A549 (cell line): ENCODE measurements at regions not wholly inside any gene's neighbourhood (a gene's known extent, or its start where the extent isn't known, plus 50 kb on each side); places are given as distances from the start of the nearest gene placed in this dataset.

Source experiments
- CBX2 ChIP-seq: fragments of 200-600 bp; sonication (generic); IDR thresholded peaks from 2 replicates; pipeline ENCODE4 v1.6.1; 2016; ENCODE audit warnings: low read depth, mild to moderate bottlenecking, borderline replicate concordance
- CHD2 ChIP-seq: fragments of 150-350 bp; IDR thresholded peaks from 2 replicates; pipeline ENCODE4 v1.6.1; 2014; ENCODE audit warnings: low read length; ENCODE audit not compliant: partially characterized antibody
- CTCF ChIP-seq: fragments of >200 bp; sonication (Bioruptor Twin); formaldehyde crosslinking; IDR thresholded peaks from 3 replicates; pipeline ENCODE4 v1.5.1; 2016
- EP300 ChIP-seq, 2 experiments: fragments of >200 bp; sonication (Bioruptor Twin); formaldehyde crosslinking; IDR thresholded peaks; 2 replicates in 1 of 2; 3 replicates in 1 of 2; pipeline ENCODE4 v1.6.1; 2016 to 2017
- JUNB ChIP-seq: fragments of >200 bp; sonication (Bioruptor Twin); formaldehyde crosslinking; IDR thresholded peaks from 2 replicates; pipeline ENCODE4 v1.6.1; 2016
- NFE2L2 ChIP-seq: fragments of 150-350 bp; conservative IDR thresholded peaks from 2 replicates; pipeline ENCODE4 v1.6.1; 2014; ENCODE audit warnings: low read length
- POLR2A ChIP-seq: IDR thresholded peaks from 2 replicates; pipeline ENCODE4 v1.6.1; 2012; ENCODE audit warnings: mild to moderate bottlenecking, low read length
- REST ChIP-seq: fragments of 200-600 bp; sonication (generic); IDR thresholded peaks from 2 replicates; pipeline ENCODE4 v1.6.1; 2016; ENCODE audit warnings: antibody characterized with exemption, mild to moderate bottlenecking, moderate library complexity
- RFX5 ChIP-seq: fragments of 450-650 bp; IDR thresholded peaks from 2 replicates; pipeline ENCODE4 v1.7.1; 2014; ENCODE audit warnings: antibody characterized with exemption, mild to moderate bottlenecking, moderate library complexity
- TFCP2L1 ChIP-seq: fragments of 250-450 bp; sonication (Bioruptor Pico); IDR thresholded peaks from 2 replicates; pipeline ENCODE4 v1.5.0; 2021; ENCODE audit warnings: mild to moderate bottlenecking

- no peak for TF ChIP-seq CTCF
- no peak for TF ChIP-seq POLR2A
- TF ChIP-seq REST, result no peak
- TF ChIP-seq RFX5, result no peak
- no peak for TF ChIP-seq EP300 (IDR thresholded peaks at IDR 0.05)
- TF ChIP-seq CBX2, result no peak
- TF ChIP-seq JUNB, result no peak
- no peak for TF ChIP-seq CHD2
- TF ChIP-seq TFCP2L1 (CRISPR knock-in tag), result no peak
- TF ChIP-seq NFE2L2, result no peak
Observed at GRCh38 chr2:239546541-239546940, 145.7 kb upstream of the HDAC4 start.
